ENCODE measurements at regions not wholly inside any gene's neighbourhood (a gene's known extent, or its start where the extent isn't known, plus 50 kb on each side); places are given as distances from the start of the nearest gene placed in this dataset.
"Not testable (repeated sequence)": the region's sequence is repeated elsewhere in the genome, so short reads cannot be mapped to it uniquely, and the experiment has no call there.

DNA sequence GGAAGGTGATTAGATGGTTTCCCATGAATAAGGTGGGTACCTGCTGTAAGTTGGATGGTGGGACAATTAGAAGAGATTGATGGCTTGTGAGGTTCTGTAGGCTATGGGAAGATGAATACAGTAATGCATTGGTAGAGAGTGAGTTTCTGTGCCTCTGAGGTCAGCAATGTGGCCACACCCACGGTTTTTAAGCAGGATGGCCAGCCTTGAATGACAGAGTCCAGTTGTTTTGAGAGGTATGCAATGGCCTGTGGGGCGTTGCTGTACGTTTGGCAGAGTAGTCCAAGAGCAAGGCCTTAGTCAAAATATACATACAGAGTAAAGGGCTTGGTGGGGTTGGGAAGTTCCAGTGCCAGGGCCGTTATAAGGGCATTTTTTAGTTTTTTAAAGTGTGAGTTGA lies 235.6 kb upstream of the C9orf72 start:
- no peak for DNase-seq (ENCODE audit: low read depth)

DNA sequence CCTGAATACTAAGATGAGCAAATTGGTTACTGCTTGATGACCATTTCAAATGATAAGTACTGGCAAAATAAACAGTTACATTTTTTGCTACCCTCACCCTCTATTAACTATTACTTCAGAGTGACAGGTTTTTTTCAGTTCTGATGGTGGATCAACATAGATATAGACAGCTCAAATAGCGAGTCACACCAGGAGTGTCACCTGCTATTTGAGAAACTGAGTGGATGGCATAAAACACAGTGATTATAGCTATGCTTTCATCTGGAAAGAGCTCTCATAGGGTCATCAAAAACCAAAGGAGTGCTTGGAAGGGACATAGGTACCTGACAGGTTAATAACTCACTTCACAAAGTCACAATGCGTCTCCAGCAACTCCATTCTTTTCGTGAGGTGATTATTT lies 244.5 kb upstream of the C9orf72 start:
- no peak for DNase-seq (ENCODE audit: low read depth)

DNA sequence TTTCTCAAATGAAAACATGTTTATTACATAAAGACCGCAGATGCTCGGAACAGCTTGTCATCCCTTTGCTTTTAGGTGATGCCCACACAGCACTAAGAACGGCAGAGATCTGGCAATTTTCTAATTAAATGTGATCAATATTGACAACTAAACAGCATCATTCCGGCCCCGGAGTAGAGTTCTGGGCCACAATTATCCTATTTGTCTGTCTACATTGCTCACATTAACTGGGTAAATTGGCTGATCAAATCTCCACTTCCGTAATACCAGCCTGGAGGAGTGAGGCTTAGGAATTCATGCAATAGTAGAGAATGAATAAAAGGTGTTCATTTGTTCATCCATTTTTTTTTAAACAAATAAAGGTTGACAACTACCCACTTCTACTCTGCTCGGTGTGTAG lies 245.1 kb upstream of the C9orf72 start:
- DNase-seq (ENCODE audit: low read depth): no peak

DNA sequence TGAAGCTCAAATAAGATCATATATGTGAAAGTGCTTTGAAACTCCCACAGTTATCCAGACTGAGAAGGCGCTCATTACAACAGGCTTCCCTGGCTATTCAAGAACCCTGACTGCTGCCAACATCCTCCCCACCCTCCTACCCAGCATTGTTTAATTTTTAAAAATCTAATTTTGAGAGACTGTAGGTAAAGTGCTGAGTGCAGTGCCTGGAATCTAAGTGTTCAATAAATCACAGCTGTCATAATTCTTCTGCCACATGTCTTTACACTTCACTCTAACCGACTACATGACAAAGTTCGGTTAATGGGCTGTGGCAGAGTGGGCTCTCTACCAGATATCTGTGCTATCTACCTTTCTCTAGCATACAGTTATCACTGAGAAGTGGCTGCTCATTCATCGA lies 255.6 kb upstream of the C9orf72 start:
- DNase-seq (ENCODE audit: low read depth): no peak

DNA sequence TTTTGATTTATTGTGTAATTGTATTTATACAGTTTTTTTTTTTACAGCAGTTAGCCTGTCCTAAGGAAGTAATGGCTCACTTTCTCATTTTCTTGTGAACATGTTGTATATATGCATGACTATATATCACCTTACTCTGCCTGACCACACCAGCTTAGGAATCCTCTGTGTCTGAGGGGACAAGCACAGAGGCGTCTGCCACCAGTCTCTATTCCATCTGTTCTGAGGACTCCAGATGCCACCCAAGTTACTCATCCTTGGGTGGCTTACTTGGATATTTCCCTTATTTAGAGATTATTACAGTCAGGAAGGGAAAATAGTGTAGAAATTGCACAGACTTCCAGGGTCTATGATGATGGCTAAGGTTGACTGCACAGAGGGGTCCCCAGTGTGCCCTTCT lies 256.3 kb upstream of the C9orf72 start:
- no peak for DNase-seq (ENCODE audit: low read depth)

DNA sequence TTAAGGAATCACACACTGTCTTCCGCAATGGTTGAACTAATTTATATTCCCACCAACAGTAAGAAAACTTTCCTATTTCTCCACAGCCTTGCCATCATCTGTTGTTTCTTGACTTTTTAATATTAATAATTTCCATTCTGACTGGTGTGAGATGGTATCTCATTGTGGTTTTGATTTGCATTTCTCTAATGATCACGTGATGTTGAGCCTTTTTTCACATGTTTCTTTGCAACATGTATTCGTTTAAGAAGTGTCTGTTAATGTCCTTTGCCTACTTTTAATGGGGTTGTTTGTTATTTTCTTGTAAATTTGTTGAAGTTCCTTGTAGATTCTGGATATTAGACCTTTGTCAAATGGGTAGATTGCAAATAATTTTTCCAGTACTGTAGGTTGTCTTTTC lies 258.8 kb upstream of the C9orf72 start:
- not testable (repeated sequence) for DNase-seq (ENCODE audit: low read depth)

DNA sequence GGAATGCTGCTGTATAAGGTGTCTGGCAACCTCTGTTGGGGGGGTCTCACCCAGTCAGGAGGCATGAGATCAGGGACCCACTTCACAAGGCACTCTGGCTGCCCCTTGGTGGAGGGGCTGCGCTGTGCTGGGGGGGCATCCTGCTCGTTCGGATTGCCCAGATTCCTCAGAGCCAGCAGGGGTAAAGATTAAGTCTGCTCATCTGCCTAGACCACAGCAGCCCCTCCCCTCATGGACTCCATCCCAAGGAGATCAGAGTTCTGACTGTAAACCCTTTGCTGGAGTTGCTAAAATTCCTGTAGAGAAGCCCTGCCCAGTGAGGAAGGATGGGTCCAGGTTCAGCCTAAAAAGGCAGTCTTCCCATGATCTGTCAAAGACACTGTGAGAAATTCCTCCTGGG lies 262.0 kb upstream of the C9orf72 start:
- no peak for DNase-seq (ENCODE audit: low read depth)

DNA sequence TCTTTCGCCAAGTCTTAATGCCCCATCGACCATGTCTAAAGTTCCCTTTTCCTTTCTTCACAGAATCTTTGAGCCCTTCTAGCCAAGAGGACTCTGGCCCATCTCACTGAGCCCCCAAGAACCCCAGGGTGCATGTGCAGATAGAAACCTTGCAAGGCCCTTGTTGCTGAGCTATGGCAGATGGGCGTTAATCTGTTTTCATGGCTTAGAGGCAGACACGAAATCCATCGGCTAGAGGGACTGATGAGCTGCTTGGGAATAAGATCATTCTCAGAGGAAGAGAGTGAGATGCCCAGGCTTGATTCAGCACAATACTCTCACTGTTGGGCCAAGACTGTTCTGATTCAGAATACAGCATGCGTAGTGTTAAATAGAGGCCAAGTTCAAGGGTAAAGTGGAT lies 262.5 kb upstream of the C9orf72 start:
- no peak for DNase-seq (ENCODE audit: low read depth)

DNA sequence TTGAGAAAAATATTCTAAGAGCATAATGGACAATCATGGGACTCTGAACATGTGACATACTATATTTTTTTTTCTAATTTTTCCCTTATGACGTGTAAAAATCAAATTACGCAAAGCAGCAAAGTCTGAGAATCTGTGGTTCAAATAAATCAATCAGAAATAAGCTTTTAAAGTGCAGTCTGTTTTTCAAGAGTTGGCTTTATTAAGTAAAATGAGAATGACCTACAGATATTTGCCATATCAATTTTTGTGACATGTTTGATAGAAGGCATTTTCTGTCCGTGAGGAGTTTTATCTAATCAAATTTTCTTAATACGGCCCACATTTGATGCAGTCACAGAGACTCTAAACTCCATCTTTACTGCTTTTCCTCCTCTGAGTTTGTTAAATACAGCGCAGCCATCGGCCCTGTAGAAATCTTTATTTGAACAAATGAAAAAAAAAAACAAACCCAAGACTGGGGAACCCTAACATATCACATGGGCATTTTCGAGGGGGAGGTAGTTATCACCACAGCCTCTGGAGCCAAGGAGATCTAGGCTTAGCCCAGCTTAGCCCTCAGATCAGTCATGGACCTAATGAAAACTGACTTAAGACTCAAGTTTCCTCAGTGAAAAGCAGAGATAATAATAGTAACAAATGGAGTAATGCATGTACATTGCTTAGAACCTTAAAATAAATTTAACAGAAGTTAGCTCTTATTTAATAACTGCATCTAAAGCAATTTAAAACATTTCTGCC lies 263.6 kb upstream of the C9orf72 start:
- DNase-seq (ENCODE audit: low read depth): no peak

DNA sequence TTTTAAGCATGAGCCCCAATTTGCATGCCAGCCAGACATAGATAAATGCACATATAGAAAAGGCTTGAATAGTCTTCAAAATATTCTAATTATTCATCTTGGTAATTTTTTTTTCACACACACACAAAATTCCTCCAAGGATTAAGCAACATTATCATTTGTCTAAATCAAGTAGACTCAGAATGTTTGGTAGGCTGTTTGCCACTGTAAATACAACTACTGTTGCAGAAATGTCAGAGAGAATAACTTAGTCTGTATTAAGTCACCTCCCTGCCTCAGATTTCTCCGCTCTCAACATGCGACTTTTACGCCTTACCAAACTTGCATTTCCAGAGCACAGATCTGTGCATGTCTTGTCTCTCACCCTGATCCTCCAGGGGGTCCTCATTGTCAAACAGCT lies 265.6 kb upstream of the C9orf72 start:
- no peak for DNase-seq (ENCODE audit: low read depth)

DNA sequence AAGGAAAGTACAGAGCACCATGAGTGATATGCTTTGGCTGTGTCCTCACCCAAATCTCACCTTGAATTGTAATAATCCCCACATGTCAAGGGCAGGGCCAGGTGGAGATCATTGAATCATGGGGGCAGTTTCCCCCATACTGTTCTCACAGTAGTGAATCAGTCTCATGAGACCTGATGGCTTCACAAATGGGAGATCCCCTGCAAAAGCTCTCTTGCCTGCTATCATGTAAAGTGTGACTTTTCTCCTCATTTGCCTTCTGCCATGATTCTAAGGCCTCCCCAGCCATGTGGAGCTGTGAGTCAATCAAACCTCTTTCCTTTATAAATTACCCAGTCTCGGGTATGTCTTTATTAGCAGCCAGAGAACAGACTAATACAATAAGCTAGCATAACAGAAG lies 266.5 kb upstream of the C9orf72 start:
- DNase-seq (ENCODE audit: low read depth): not testable (repeated sequence)

DNA sequence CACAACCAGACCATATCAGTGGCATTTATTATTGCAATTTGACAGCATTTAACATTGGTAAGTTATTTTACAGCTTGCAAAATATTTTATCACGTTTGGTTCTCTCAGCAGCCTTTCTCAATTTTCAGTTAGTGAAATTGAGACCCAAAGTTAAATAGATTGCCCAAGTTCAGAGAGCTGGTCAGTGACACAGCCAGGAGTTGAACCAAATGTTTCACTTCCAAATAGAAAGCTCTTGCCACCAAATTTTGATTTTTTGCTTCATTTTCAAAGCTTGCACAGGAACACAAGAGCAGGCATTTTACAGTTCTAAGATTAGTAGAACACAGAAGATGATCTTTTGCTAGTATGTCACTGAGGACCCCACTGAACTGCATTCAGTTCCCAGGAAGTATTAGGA lies 271.5 kb upstream of the C9orf72 start:
- no peak for DNase-seq (ENCODE audit: low read depth)

DNA sequence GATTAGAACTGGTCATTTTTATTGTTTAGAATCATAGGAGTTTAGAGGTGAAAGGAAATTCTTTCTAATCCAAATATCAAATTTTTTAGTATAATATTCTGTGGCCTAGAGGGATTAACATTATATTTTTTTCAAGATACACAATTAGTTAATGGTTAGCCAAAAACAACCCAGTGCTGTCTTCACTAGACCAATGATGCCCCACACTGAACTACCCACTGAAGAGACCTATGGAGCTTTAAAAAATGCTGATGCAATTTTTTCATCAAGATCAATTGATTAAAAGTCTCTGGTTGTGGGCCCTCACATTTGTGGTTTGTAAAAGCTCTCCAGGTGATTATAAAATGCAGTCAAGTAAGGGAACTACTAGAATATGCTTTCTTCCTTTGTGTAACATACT lies 274.1 kb upstream of the C9orf72 start:
- no peak for DNase-seq (ENCODE audit: low read depth)

DNA sequence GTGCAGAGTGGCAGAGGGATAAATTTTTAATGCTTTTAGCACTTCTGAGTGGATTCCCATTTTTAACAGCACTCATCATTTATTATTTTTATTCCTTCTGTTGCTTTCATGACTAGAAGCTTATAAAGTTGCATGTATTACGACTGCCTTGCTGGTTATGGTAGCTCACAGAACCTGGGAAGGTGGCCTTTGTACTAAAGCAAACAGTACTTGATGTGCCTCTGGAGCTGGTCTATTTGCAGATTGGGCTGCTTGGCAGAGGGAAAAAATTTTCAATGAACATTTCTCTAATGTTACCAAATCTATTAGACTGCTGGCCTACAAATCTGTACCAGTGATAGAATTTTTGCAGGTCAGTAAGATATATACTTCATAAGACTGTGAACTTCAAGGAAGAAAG lies 274.5 kb upstream of the C9orf72 start:
- no peak for DNase-seq (ENCODE audit: low read depth)

DNA sequence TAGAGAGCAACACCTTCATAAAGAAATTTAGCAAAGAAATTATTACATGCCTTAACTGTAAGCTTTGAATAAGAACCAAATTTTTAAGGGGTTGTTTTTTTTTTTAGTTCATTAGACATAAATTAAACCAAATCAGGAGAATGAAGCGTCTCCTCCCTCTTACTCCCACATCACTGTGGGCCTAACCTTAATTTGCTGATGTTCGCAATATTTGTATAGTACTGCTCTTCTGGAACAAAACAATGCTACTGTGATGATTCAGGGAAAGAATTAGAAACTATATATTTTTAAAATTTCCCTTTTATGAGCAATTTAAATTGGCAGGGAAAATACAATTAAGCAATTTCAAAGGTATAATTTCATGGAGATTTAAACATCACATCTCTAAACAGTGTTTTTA lies 275.0 kb upstream of the C9orf72 start:
- DNase-seq (ENCODE audit: low read depth): no peak

DNA sequence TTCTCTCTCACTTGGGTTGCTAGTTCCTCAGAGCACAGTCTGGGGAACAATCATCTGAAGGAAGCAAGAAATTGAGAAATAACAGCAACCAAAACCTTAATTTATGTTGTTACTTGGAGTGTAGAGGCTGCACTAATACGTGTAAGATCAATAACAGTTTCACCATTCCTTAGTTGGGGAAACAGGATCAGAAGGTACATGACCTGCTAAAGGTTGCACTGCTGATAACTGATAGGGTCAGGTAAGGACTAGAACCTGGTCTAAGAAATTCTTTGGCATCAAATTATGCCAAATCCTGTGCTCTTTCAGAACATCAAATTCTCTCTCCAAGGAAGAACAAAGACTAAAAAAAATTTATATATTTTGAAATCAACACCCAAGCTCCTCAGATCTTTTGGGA lies 278.6 kb upstream of the C9orf72 start:
- DNase-seq (ENCODE audit: low read depth): no peak

DNA sequence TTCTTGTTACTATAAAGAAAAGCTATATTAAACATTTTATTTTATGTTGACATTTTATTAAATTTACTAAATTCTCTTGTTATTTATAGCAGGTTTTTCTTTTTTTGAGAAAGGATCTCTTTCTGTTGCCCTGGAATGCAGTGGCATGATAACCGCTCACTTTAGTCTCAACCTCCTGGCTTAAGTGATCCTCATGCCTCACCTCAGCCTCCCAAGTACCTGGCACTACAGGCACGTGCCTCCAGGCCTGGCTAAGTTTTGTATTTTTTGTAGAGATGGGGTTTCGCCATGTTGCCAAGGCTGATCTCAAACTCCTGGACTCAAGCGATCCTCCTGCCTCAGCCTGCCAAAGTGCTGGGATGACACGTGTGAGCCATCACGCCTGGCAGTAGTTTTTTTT lies 280.2 kb upstream of the C9orf72 start:
- DNase-seq (ENCODE audit: low read depth): no peak

DNA sequence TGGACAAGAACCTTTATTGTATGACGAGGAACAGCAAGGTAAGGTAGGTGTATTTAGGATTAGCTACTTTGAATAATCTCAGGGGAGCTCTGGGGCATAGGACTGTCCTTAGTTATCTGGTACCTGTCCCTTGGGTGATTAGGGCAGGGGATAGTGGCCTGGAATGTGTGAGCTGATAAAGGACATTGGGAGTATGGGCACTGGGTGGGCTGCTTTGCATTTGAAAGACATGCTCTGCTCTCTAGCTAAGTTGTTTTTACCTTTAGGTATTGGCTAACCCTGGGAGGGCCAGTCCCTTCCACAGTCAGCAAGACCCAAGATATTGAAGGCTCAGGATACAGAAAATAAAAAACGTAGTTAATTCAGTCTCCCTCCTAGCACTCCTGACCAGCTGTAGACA lies 282.8 kb upstream of the C9orf72 start:
- no peak for DNase-seq (ENCODE audit: low read depth)

DNA sequence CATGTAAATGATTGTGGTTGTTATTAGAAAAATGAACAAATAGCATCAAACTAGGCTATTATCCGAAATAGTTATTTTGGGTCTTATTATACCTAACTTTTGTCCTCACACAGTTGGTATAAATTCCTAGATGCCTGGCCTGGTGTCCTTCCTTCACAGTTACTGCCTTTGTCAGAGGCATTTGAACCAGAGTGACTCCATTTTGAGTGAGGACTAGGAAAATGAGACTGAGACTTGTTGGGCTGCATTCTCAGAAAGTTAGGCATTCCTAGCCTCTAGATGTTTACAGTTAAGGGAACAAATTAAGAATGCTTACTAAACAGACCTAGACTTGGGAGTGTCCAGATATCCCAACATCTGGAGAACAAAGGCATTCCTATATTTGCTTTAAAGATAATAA lies 283.5 kb upstream of the C9orf72 start:
- no peak for DNase-seq (ENCODE audit: low read depth)

DNA sequence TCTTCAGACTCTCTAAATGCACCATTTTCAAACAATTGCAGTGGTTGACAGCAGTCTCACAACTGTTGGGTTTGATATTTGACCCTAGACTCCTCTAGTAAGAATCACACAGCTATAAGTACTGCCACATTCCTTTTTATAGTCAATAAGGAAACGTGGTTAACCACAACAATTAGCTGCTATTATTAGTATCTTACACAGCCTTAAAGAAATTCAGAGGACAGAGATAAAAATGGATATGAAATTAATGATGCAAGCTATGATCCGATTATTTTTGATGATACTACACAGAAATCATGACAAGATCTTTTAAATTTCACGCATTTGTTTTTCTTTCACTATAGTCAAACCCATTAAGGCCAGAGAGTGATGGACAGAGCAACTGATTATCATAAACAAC lies 288.6 kb upstream of the C9orf72 start:
- DNase-seq (ENCODE audit: low read depth): no peak

DNA sequence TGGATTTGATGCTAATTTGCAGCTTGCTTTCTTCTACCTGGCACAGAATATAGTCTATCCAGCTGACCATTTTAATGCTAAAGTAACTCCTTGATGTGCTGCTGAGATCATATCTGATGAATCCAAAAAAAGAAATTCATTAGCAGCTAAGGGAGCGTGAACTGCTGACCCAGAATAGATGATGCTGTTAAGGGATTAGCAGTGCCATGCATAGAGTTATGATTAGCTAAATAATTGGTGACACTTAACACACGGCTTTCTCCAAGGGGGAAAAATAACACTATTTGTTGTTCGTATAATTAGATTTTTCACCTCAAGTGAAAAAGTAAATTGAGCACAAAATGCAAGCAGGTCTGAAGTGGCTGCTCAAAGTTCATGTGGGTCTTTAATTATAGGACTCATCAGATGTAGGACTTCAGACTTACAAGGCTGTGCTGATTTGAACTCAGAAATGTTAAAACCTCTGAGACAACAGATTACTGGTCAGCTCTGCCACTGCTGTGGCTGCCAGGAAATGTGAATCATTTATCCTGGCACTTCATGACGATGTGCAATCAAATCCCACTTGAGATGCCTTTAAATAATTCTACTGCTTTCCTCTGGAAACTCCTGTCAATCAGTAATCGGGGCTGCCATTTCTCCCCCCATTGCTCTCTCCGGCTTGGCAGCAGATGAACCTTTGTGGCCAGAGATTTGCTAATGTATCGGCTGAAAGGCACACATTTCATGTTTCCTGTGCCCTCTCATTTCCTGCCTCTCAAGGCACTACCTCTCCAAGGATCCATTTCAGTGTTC lies 291.6 kb upstream of the C9orf72 start:
- peak; percentile 4 for DNase-seq (ENCODE audit: low read depth)

DNA sequence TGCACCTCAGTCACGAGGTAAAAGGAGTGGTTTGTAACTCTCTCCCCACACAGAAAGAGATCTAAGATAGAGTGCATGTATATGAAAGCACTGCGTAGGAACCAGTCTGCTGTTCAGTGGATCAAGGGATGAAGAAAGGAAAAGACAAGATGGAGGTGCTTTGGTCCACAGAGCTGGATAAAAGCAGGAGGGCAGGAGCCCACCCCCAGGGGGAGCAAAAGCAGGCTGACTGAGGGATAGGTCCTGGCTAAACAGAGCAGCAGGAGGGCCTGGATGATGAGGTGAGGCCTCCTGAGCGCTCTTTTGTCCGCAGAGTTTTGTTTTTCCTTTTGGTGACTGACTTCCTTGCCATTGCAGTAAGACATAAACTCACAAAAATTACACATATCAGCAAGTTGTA lies 293.5 kb upstream of the C9orf72 start:
- no peak for DNase-seq (ENCODE audit: low read depth)

DNA sequence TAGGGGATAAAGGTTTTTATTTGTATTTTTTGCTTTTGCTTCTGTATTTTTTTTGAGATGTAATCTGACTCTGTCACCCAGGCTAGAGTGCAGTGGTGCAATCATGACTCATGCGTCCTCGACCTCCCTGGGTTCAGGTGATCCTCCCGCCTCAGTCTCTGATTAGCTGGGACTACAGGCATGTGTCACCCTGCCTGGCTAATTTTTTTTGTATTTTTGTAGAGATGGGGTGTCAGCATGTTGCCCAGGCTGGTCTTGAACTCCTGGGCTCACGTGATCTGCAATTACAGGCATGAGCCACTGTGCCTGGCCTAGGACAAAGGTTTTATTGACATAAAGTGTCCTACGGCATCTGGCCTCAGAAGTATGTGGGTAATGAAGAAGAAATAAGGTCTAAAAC lies 297.1 kb upstream of the C9orf72 start:
- peak; percentile 4 for DNase-seq (ENCODE audit: low read depth)

DNA sequence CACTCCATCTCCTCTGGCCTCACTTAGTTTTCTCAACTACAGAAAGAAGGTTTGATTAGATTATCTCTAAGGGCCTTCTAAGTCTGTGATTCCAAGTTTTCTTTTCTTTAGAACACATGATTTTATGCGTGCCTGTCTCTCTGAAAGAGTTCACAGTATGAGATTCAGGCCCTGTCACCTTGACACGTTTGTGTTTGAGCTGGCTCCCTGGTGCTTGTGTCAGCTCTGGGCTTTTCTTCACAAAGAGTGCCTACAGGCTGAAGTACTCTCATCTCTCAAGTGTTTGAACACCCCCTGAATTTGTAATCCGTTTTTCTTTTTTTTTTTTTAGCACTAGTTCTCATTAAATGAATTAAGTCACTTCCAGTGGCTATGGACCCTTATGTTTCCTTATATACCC lies 306.9 kb upstream of the C9orf72 start:
- no peak for DNase-seq (ENCODE audit: low read depth)

Measured in Daoy (cell line).